Chondrocyte (in vitro differentiated cells): ENCODE measurements at regions not wholly inside any gene's neighbourhood (a gene's known extent, or its start where the extent isn't known, plus 50 kb on each side); places are given as distances from the start of the nearest gene placed in this dataset.

ENCODE experiments used
- DNase-seq: peaks from one replicate; pipeline ENCODE4 v3.0.0; 2021; ENCODE audit warnings: mixed read lengths, low spot score
- H3K27ac Mint-ChIP-seq: one replicate; pipeline ENCODE4 v1.8.0; 2021; ENCODE audit warnings: mild to moderate bottlenecking, moderate library complexity, mixed read lengths; ENCODE audit not compliant: unreplicated experiment
- H3K27me3 Mint-ChIP-seq: 2 replicates; pipeline ENCODE4 v1.8.0; 2021; ENCODE audit warnings: low read depth, mixed read lengths
- H3K36me3 Mint-ChIP-seq: 2 replicates; pipeline ENCODE4 v1.8.0; 2021; ENCODE audit warnings: low read depth, mixed read lengths
- H3K4me1 Mint-ChIP-seq: 2 replicates; pipeline ENCODE4 v1.8.0; 2021; ENCODE audit warnings: low read depth, mild to moderate bottlenecking, mixed read lengths
- H3K4me3 Mint-ChIP-seq: one replicate; pipeline ENCODE4 v1.8.0; 2021; ENCODE audit warnings: mild to moderate bottlenecking, moderate library complexity, mixed read lengths; ENCODE audit not compliant: unreplicated experiment
- H3K9me3 Mint-ChIP-seq: 2 replicates; pipeline ENCODE4 v1.8.0; 2021; ENCODE audit warnings: low read depth, mixed read lengths
- CTCF ChIP-seq: fragments of 200-600 bp; sonication (generic); IDR thresholded peaks from 2 replicates; pipeline ENCODE4 v1.5.0; 2021; ENCODE audit warnings: antibody characterized with exemption, mild to moderate bottlenecking, moderate library complexity

GRCh38 chr9:97766610-97767009, 69.5 kb upstream of the XPA start:
- no peaks in the 10 kb centered on the region for H3K9me3 Mint-ChIP-seq
- no peaks in the 10 kb centered on the region for H3K4me1 Mint-ChIP-seq
- H3K27ac Mint-ChIP-seq = no peak overlapping the region
- no peaks in the 10 kb centered on the region for H3K36me3 Mint-ChIP-seq
- TF ChIP-seq CTCF = no peak
- H3K4me3 Mint-ChIP-seq = no peak overlapping the region
- peaks cover 55% of the 10 kb centered on the region for H3K27me3 Mint-ChIP-seq
- no peak for DNase-seq

- Mint-ChIP-seq H3K27me3 (peaks cover 45% of the 10 kb centered on the region), H3K4me3 (no peak overlapping the region), H3K27ac (no peak overlapping the region), H3K4me1 (no peaks in the 10 kb centered on the region), H3K9me3 (no peaks in the 10 kb centered on the region), H3K36me3 (no peaks in the 10 kb centered on the region)
- DNase-seq = no peak
- no peak for TF ChIP-seq CTCF
These were observed 70.8 kb upstream of the XPA start for GRCh38 chr9:97767891-97768290.

- no peaks in the 10 kb centered on the region for H3K36me3 Mint-ChIP-seq
These were observed 71.6 kb upstream of the XPA start for GRCh38 chr9:97768746-97769145.

GRCh38 chr9:97769208-97769607, 72.1 kb upstream of the XPA start:
- H3K27ac Mint-ChIP-seq = no peak overlapping the region
- H3K4me3 Mint-ChIP-seq = no peak overlapping the region

More at GRCh38 chr9:97768746-97769145, 71.6 kb upstream of the XPA start:
- TF ChIP-seq CTCF = no peak
- no peak overlapping the region for H3K27ac Mint-ChIP-seq
- H3K9me3 Mint-ChIP-seq = no peaks in the 10 kb centered on the region
- no peaks in the 10 kb centered on the region for H3K4me1 Mint-ChIP-seq
- H3K27me3 Mint-ChIP-seq = peaks cover 44% of the 10 kb centered on the region
- no peak overlapping the region for H3K4me3 Mint-ChIP-seq
- no peak for DNase-seq

GRCh38 chr9:97770808-97771372, 73.8 kb upstream of the XPA start:
- peaks cover 48% of the 10 kb centered on the region for H3K27me3 Mint-ChIP-seq
- no peak overlapping the region for H3K4me3 Mint-ChIP-seq
- no peaks in the 10 kb centered on the region for H3K36me3 Mint-ChIP-seq
- H3K9me3 Mint-ChIP-seq = no peaks in the 10 kb centered on the region
- DNase-seq = no peak
- H3K27ac Mint-ChIP-seq = no peak overlapping the region
- no peaks in the 10 kb centered on the region for H3K4me1 Mint-ChIP-seq
- no peak for TF ChIP-seq CTCF

More at GRCh38 chr9:97769208-97769607, 72.1 kb upstream of the XPA start:
- H3K9me3 Mint-ChIP-seq = no peaks in the 10 kb centered on the region
- H3K4me1 Mint-ChIP-seq = no peaks in the 10 kb centered on the region
- no peak for DNase-seq
- TF ChIP-seq CTCF = no peak
- H3K36me3 Mint-ChIP-seq = no peaks in the 10 kb centered on the region
- peaks cover 47% of the 10 kb centered on the region for H3K27me3 Mint-ChIP-seq
